Prostate gland (tissue), 2 donors: ENCODE measurements at regions not wholly inside any gene's neighbourhood (a gene's known extent, or its start where the extent isn't known, plus 50 kb on each side); places are given as distances from the start of the nearest gene placed in this dataset.

ENCODE experiments used
- CTCF ChIP-seq, 4 experiments: fragments of 200-600 bp in 2 of 4; fragments of 450-650 bp in 2 of 4; sonication (generic) in 2 of 4; IDR thresholded peaks; 1 replicate in 3 of 4; 2 replicates in 1 of 4; pipeline ENCODE4 v1.5.1; 2016 to 2019; ENCODE audit warnings: antibody characterized with exemption in 4 of 4, mild to moderate bottlenecking in 2 of 4, moderate library complexity in 2 of 4
- POLR2A ChIP-seq: fragments of 450-650 bp; IDR thresholded peaks from one replicate; pipeline ENCODE4 v1.6.1; 2016; ENCODE audit warnings: antibody characterized with exemption, mild to moderate bottlenecking
- POLR2AphosphoS5 ChIP-seq: sonication (generic); formaldehyde crosslinking; IDR thresholded peaks from one replicate; pipeline ENCODE4 v1.6.1; 2017; ENCODE audit warnings: antibody characterized with exemption

- TF ChIP-seq CTCF (IDR thresholded peaks at IDR 0.05) = no peak
- no peak for TF ChIP-seq POLR2A
- TF ChIP-seq POLR2AphosphoS5 = no peak
Observed at GRCh38 chr1:219798283-219799030, 129.9 kb downstream of the SLC30A10 start.
